A673 (cell line): ENCODE measurements at regions not wholly inside any gene's neighbourhood (a gene's known extent, or its start where the extent isn't known, plus 50 kb on each side); places are given as distances from the start of the nearest gene placed in this dataset.

ENCODE experiments used
- BruUV-seq: library from RNA; stranded (reverse); fragments of 400-500 nt; replicated peaks from 2 replicates; lab custom pipeline; 2021; lab: Mats Ljungman, UMichigan
- CTCF ChIA-PET: fragments of 300-600 bp; sonication (Branson Sonifier 250); formaldehyde crosslinking; loops from one replicate; lab custom pipeline; 2022; ENCODE audit warnings: antibody characterized with exemption; lab: Charles Lee
- POLR2A ChIA-PET: fragments of 300-600 bp; sonication (Branson Sonifier 250); formaldehyde crosslinking; loops from one replicate; lab custom pipeline; 2022; ENCODE audit warnings: antibody characterized with exemption; ENCODE audit not compliant: low non-redundant PET; lab: Charles Lee
- DNase-seq: peaks from one replicate; pipeline ENCODE4 v3.0.0-alpha.2; 2015; ENCODE audit warnings: low spot score
- H3K27ac ChIP-seq: fragments of 200-600 bp; sonication (generic); 2 replicates; pipeline ENCODE4 v1.5.1; 2016; ENCODE audit warnings: mixed run types, low read depth, mild to moderate bottlenecking, mixed read lengths, antibody characterized with exemption, low read length; ENCODE audit not compliant: poor library complexity, severe bottlenecking
- H3K27me3 ChIP-seq: fragments of 200-600 bp; sonication (generic); replicated peaks from 2 replicates; pipeline ENCODE4 v1.6.1; 2017; ENCODE audit warnings: mixed run types, low read depth, mild to moderate bottlenecking, mixed read lengths, antibody characterized with exemption, low read length; ENCODE audit not compliant: insufficient read depth, poor library complexity
- H3K36me3 ChIP-seq: fragments of 200-600 bp; sonication (generic); 2 replicates; pipeline ENCODE4 v1.6.1; 2016; ENCODE audit warnings: mixed run types, mild to moderate bottlenecking, mixed read lengths, antibody characterized with exemption, low read length; ENCODE audit not compliant: insufficient read depth, poor library complexity, severe bottlenecking
- H3K4me1 ChIP-seq: fragments of 200-600 bp; sonication (generic); 2 replicates; pipeline ENCODE4 v1.6.1; 2017; ENCODE audit warnings: mixed run types, mild to moderate bottlenecking, mixed read lengths, antibody characterized with exemption, low read length; ENCODE audit not compliant: insufficient read depth, poor library complexity, severe bottlenecking
- H3K4me3 ChIP-seq: fragments of 200-600 bp; sonication (generic); 2 replicates; pipeline ENCODE4 v1.5.1; 2016; ENCODE audit warnings: low read depth, mixed run types, mild to moderate bottlenecking, mixed read lengths, low read length; ENCODE audit not compliant: poor library complexity, severe bottlenecking
- H3K9me3 ChIP-seq: fragments of 200-600 bp; sonication (generic); 2 replicates; pipeline ENCODE4 v1.6.1; 2016; ENCODE audit warnings: mixed run types, low read depth, mild to moderate bottlenecking, mixed read lengths, antibody characterized with exemption, low read length; ENCODE audit not compliant: poor library complexity, severe bottlenecking
- EZH2 ChIP-seq: fragments of 200-600 bp; sonication (generic); IDR thresholded peaks from 2 replicates; pipeline ENCODE4 v1.6.1; 2017; ENCODE audit warnings: borderline replicate concordance, low read depth, mild to moderate bottlenecking, mixed read lengths, antibody characterized with exemption, low read length; ENCODE audit not compliant: poor library complexity, severe bottlenecking
- intact Hi-C: fragments of 100-400 bp; cut with micrococcal nuclease; formaldehyde crosslinking; loops from one replicate; pipeline ENCODE4 v1.10.0; 2022; ENCODE audit not compliant: unreplicated experiment
- TF ChIP-seq, protein P1 (sequence below): fragments of 300-800, 200-600 bp; sonication (generic); conservative IDR thresholded peaks from 2 replicates; pipeline ENCODE4 v1.5.1; 2017; ENCODE audit warnings: low read depth, mild to moderate bottlenecking, antibody characterized with exemption, low read length, moderate library complexity, mixed read lengths

DNA sequence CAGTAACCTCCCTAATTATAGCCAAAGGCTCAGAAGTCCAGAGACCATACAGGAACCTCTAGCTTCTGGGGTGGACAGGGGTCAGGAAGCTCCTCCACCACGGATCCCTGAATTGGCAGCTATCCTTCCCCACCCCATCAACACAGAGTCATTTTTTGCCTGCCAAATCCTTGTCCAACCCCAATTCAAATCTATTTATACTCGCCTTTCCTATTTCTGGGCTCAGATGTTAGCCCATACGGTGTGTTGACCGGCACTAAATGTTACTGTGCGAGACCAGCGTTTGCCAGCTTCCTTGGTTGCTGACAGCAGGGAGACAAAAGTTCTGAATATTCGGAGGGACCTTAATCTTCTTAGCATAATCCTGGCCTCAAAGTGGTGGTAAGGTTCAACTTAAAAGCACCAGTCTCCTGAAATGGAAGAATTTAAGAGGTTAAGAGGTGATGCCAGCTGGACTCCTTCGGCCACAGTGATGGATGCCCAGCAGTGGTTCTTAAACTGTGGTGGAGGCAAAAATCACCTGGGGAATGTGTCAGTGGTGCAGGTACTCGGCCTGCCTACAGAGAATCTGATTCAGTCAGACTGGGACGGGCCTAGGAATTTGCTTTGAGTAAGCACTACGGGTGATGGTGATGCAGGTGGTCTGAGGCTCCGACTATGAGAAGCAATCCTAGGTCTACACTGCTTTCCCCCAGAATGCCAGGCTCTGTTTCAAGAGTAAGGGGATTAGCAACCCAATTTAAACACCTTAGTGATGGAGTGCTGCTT is 204.8 kb upstream of the MEF2C start:
- no peak for DNase-seq
- H3K27ac ChIP-seq, result no peak overlapping the region
- no peak overlapping the region for H3K4me3 ChIP-seq
- no TSS peak for BruUV-seq
- CTCF ChIA-PET, result no interaction called here
- no peaks in the 10 kb centered on the region for H3K36me3 ChIP-seq
- no peak for TF ChIP-seq EZH2
- TF ChIP-seq, protein P1, sequence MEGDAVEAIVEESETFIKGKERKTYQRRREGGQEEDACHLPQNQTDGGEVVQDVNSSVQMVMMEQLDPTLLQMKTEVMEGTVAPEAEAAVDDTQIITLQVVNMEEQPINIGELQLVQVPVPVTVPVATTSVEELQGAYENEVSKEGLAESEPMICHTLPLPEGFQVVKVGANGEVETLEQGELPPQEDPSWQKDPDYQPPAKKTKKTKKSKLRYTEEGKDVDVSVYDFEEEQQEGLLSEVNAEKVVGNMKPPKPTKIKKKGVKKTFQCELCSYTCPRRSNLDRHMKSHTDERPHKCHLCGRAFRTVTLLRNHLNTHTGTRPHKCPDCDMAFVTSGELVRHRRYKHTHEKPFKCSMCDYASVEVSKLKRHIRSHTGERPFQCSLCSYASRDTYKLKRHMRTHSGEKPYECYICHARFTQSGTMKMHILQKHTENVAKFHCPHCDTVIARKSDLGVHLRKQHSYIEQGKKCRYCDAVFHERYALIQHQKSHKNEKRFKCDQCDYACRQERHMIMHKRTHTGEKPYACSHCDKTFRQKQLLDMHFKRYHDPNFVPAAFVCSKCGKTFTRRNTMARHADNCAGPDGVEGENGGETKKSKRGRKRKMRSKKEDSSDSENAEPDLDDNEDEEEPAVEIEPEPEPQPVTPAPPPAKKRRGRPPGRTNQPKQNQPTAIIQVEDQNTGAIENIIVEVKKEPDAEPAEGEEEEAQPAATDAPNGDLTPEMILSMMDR, result no peak
- POLR2A ChIA-PET, result no interaction called here
- no peaks in the 10 kb centered on the region for H3K27me3 ChIP-seq
- intact Hi-C loops, result no loop called here
- no peaks in the 10 kb centered on the region for H3K9me3 ChIP-seq
- H3K4me1 ChIP-seq, result no peaks in the 10 kb centered on the region

DNA sequence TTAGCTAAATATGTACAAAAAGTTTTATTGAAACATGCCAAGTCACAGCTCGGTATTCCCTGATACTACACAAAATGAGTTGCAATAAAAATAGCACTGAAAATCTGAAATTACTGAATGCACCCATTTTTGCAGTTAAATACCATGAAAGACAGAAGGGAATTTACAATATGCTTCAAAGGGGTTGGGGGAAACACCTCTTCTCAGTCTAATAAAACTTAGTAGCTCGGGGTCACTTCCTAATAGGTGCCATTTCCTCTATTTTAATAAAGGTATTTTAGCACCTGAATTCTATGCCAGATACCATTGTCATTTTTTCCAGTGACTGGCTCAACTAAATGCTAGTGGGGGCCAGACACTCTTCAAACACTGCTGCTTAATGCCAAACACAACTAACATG is 204.1 kb upstream of the MEF2C start:
- Histone ChIP-seq H3K36me3 (no peaks in the 10 kb centered on the region), H3K4me3 (no peak overlapping the region), H3K4me1 (no peaks in the 10 kb centered on the region), H3K9me3 (no peaks in the 10 kb centered on the region), H3K27me3 (no peaks in the 10 kb centered on the region), H3K27ac (no peak overlapping the region)
- no peak for DNase-seq
- POLR2A ChIA-PET, result no interaction called here
- TF ChIP-seq EZH2, result no peak
- TF ChIP-seq, protein P1, result no peak
- CTCF ChIA-PET, result no interaction called here
- intact Hi-C loops, result no loop called here
- BruUV-seq, result no TSS peak

DNA sequence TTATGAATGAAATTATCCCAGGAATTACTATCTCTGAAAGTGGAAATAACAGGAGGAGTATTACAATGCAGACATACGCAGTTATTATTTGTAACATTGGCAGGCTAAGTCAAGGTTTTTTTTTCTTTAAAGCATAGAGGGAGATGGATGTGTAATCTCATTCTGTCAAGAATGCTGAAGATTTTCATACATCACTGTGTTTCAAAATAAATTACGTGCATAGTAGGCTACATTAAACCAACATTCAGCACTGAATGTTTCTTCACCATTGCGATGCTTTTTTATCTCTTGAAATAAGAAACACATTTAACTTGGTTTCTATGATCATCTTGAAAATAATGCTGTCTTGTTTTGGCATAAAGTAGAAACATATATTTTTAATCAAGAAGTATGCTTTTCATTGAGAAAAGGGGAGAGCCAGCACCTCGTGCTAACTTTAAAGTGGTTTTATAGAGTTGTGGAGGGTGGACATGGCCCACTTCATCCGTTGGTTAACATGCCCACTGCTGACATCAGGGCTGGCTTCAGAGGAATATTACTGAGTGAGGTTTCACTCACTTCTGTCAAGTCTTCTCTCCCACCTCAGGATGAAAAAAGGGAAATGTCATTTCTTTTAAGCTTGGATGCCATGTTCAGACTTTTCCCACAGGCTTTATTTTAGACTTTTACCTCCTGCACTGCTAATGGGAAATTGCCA is 203.6 kb upstream of the MEF2C start:
- H3K9me3 ChIP-seq, result no peaks in the 10 kb centered on the region
- ChIA-PET CTCF (no interaction called here), POLR2A (no interaction called here)
- no peaks in the 10 kb centered on the region for H3K27me3 ChIP-seq
- intact Hi-C loops, result no loop called here
- TF ChIP-seq EZH2, result no peak
- TF ChIP-seq, protein P1, result no peak
- no peak overlapping the region for H3K4me3 ChIP-seq
- no peaks in the 10 kb centered on the region for H3K4me1 ChIP-seq
- no peak for DNase-seq
- no TSS peak for BruUV-seq
- H3K36me3 ChIP-seq, result no peaks in the 10 kb centered on the region
- no peak overlapping the region for H3K27ac ChIP-seq
